Endodermal cell (in vitro differentiated cells): ENCODE measurements at regions not wholly inside any gene's neighbourhood (a gene's known extent, or its start where the extent isn't known, plus 50 kb on each side); places are given as distances from the start of the nearest gene placed in this dataset.
"Not testable (repeated sequence)": the region's sequence is repeated elsewhere in the genome, so short reads cannot be mapped to it uniquely, and the experiment has no call there.

Experiments used
- DNase-seq: peaks from one replicate; pipeline ENCODE4 v3.0.0-alpha.2; 2017
- H3K27ac ChIP-seq: 2 replicates; pipeline ENCODE4 v1.5.1; 2013; ENCODE audit warnings: mild to moderate bottlenecking, low read depth, low read length, moderate library complexity
- H3K27me3 ChIP-seq: 2 replicates; pipeline ENCODE4 v1.6.1; 2013; ENCODE audit warnings: mild to moderate bottlenecking, low read length, moderate library complexity; ENCODE audit not compliant: insufficient read depth, control insufficient read depth, poor library complexity, severe bottlenecking
- H3K36me3 ChIP-seq: 2 replicates; pipeline ENCODE4 v1.7.0; 2013; ENCODE audit warnings: mild to moderate bottlenecking, low read length, moderate library complexity; ENCODE audit not compliant: control insufficient read depth, insufficient read depth
- H3K4me1 ChIP-seq: one replicate; pipeline ENCODE4 v1.7.0; 2013; ENCODE audit warnings: low read length; ENCODE audit not compliant: control insufficient read depth, insufficient read depth
- H3K4me3 ChIP-seq: 2 replicates; pipeline ENCODE4 v1.5.1; 2013; ENCODE audit warnings: mild to moderate bottlenecking, low read length, moderate library complexity
- H3K9ac ChIP-seq: 2 replicates; pipeline ENCODE4 v1.6.1; 2013; ENCODE audit warnings: mild to moderate bottlenecking, low read length, moderate library complexity; ENCODE audit not compliant: poor library complexity, severe bottlenecking; ENCODE audit errors: extremely low read depth
- H3K9me3 ChIP-seq: 2 replicates; pipeline ENCODE4 v1.6.1; 2013; ENCODE audit warnings: mild to moderate bottlenecking, low read length, moderate library complexity; ENCODE audit not compliant: control insufficient read depth
- H3K27ac Mint-ChIP-seq: 2 replicates; pipeline ENCODE4 v1.8.0; 2020; ENCODE audit warnings: mixed read lengths
- H3K27me3 Mint-ChIP-seq: 2 replicates; pipeline ENCODE4 v1.8.0; 2021; ENCODE audit warnings: mild to moderate bottlenecking, mixed read lengths; ENCODE audit not compliant: insufficient read depth
- H3K36me3 Mint-ChIP-seq: 2 replicates; pipeline ENCODE4 v1.8.0; 2020; ENCODE audit warnings: low read depth, mixed read lengths
- H3K4me1 Mint-ChIP-seq: 2 replicates; pipeline ENCODE4 v1.8.0; 2020; ENCODE audit warnings: mixed read lengths
- H3K4me3 Mint-ChIP-seq: 2 replicates; pipeline ENCODE4 v1.8.0; 2020; ENCODE audit warnings: mild to moderate bottlenecking, moderate library complexity, mixed read lengths
- H3K9me3 Mint-ChIP-seq: 2 replicates; pipeline ENCODE4 v1.8.0; 2020; ENCODE audit warnings: mild to moderate bottlenecking, mixed read lengths
- WGBS, 2 experiments: methylation state at CpG; one replicate each; pipeline versions ENCODE4 v1.1.5 to v1.1.7; 2013; ENCODE audit warnings: missing lambda C conversion rate in 2 of 2, mixed read lengths in 1 of 2; ENCODE audit not compliant: insufficient coverage in 1 of 2, insufficient read length in 1 of 2; 5-methylcytosine and 5-hydroxymethylcytosine counted together
- TF ChIP-seq, protein P1 (sequence below): fragments of 200-600 bp; sonication (generic); conservative IDR thresholded peaks from 2 replicates; pipeline ENCODE4 v1.5.0; 2021; ENCODE audit warnings: antibody characterized with exemption, mild to moderate bottlenecking

DNA sequence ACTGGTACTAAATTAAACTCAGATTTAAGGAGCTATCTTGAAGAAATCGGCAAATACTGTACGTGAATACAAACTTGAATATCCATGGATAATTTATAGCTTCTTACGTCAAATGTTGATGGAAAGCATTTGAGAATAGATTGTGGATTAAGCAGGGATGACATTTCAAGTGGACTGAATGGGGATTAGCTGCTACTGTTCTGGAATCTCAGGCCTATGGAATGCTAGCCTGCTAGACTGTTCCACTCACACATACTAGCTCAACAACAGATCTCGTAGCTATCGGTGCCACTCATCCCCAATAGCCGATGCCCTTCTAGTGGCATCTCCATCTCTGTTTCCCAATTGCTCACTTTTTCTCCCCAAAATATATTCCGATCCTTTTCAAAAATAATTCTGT, 62.0 kb upstream of the USP25 start:
- H3K4me1 ChIP-seq, result no peaks in the 10 kb centered on the region
- H3K4me3 Mint-ChIP-seq, result no peak overlapping the region
- TF ChIP-seq, protein P1, sequence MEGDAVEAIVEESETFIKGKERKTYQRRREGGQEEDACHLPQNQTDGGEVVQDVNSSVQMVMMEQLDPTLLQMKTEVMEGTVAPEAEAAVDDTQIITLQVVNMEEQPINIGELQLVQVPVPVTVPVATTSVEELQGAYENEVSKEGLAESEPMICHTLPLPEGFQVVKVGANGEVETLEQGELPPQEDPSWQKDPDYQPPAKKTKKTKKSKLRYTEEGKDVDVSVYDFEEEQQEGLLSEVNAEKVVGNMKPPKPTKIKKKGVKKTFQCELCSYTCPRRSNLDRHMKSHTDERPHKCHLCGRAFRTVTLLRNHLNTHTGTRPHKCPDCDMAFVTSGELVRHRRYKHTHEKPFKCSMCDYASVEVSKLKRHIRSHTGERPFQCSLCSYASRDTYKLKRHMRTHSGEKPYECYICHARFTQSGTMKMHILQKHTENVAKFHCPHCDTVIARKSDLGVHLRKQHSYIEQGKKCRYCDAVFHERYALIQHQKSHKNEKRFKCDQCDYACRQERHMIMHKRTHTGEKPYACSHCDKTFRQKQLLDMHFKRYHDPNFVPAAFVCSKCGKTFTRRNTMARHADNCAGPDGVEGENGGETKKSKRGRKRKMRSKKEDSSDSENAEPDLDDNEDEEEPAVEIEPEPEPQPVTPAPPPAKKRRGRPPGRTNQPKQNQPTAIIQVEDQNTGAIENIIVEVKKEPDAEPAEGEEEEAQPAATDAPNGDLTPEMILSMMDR, result no peak
- H3K36me3 ChIP-seq, result no peaks in the 10 kb centered on the region
- no peak overlapping the region for H3K9ac ChIP-seq
- H3K4me3 ChIP-seq, result no peak overlapping the region
- WGBS, 2 experiments, result 93 to 95% methylated on average over 7 of the region's 7 CpGs
- no peaks in the 10 kb centered on the region for H3K9me3 ChIP-seq
- H3K36me3 Mint-ChIP-seq, result no peaks in the 10 kb centered on the region
- DNase-seq, result no peak
- H3K27ac ChIP-seq, result no peak overlapping the region
- H3K27me3 ChIP-seq, result peaks cover 20% of the 10 kb centered on the region
- H3K27ac Mint-ChIP-seq, result no peak overlapping the region
- H3K4me1 Mint-ChIP-seq, result peaks cover 13% of the 10 kb centered on the region
- H3K9me3 Mint-ChIP-seq, result no peaks in the 10 kb centered on the region
- H3K27me3 Mint-ChIP-seq, result no peaks in the 10 kb centered on the region

DNA sequence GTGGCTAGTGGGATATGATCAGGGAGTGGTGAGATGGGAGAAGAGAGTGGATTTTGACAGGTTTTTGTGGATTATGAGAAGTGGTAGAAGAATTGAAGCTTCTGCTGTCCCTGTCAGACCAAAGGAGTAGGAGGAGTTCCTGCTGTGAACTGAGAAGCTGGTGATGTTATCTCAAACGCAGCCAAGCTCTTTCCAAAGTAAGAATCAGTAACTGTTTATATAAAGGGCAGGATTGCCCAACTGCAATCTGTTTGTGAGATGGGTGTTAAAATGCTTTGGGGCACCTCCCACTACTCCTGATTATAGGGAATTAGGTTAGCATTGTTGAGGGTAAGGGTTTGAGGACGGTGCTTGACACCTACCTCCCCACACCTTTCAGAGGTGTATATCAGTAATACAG, 60.5 kb upstream of the USP25 start:
- no peaks in the 10 kb centered on the region for H3K4me1 ChIP-seq
- Mint-ChIP-seq H3K27ac (no peak overlapping the region), H3K4me1 (peaks cover 13% of the 10 kb centered on the region), H3K4me3 (no peak overlapping the region), H3K9me3 (no peaks in the 10 kb centered on the region), H3K27me3 (no peaks in the 10 kb centered on the region), H3K36me3 (no peaks in the 10 kb centered on the region)
- H3K36me3 ChIP-seq, result no peaks in the 10 kb centered on the region
- peak; percentile 45 for DNase-seq
- TF ChIP-seq, protein P1, result no peak
- no peaks in the 10 kb centered on the region for H3K9me3 ChIP-seq
- WGBS, 2 experiments, result 33 to 57% methylated on average over 1 of the region's 2 CpGs
- H3K4me3 ChIP-seq, result no peak overlapping the region
- peaks cover 20% of the 10 kb centered on the region for H3K27me3 ChIP-seq
- no peak overlapping the region for H3K9ac ChIP-seq
- no peak overlapping the region for H3K27ac ChIP-seq

DNA sequence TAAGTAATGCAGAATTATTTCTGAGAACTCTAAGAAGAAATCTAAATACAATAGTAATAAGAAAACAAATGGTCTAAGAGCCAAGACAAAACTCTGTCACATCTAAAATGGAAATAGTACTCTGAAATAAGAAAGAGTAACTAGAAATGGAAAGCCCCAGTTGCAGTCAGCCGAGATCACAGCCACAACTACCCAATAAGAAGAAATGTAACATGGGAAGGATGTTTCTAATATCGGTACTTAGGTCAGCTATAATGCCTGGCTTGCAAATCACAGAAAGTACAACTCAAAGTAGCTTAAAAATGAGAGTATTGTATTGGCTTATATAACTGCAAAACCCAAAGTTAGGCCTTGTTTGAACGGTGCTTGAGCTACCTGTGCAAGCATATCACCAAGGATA, 58.6 kb upstream of the USP25 start:
- DNase-seq, result no peak
- Histone ChIP-seq H3K27ac (no peak overlapping the region), H3K9me3 (peaks cover 5% of the 10 kb centered on the region), H3K4me3 (no peak overlapping the region), H3K9ac (no peak overlapping the region), H3K27me3 (peaks cover 20% of the 10 kb centered on the region), H3K4me1 (no peaks in the 10 kb centered on the region), H3K36me3 (no peaks in the 10 kb centered on the region)
- no peak overlapping the region for H3K4me3 Mint-ChIP-seq
- H3K4me1 Mint-ChIP-seq, result peaks cover 13% of the 10 kb centered on the region
- H3K36me3 Mint-ChIP-seq, result no peaks in the 10 kb centered on the region
- H3K27me3 Mint-ChIP-seq, result no peaks in the 10 kb centered on the region
- WGBS, 2 experiments, result 90 to 97% methylated on average over 2 to 3 of the region's 3 CpGs
- no peaks in the 10 kb centered on the region for H3K9me3 Mint-ChIP-seq
- TF ChIP-seq, protein P1, result no peak
- no peak overlapping the region for H3K27ac Mint-ChIP-seq

DNA sequence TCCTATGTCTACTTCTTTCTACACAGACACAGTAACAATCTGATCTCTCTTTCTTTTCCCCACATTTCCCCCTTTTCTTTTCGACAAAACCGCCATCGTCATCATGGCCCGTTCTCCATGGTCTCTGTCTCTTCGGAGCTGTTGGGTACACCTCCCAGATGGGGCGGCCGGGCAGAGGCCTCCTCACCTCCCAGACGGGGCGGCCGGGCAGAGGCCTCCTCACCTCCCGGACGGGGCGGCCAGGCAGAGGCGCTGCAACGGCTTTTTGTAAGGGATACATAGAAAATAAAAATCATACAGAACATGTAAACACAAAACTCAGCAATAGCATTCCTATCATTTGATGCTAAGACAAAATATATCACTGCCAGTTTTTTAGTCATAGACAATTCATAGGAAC, 57.2 kb upstream of the USP25 start:
- H3K4me1 ChIP-seq, H3K9ac ChIP-seq, H3K36me3 ChIP-seq, DNase-seq, H3K9me3 ChIP-seq, H3K27ac Mint-ChIP-seq, H3K36me3 Mint-ChIP-seq, H3K4me3 Mint-ChIP-seq, H3K27me3 Mint-ChIP-seq, H3K9me3 Mint-ChIP-seq, H3K27ac ChIP-seq, H3K4me3 ChIP-seq: not testable (repeated sequence)
- peaks cover 13% of the 10 kb centered on the region for H3K4me1 Mint-ChIP-seq
- peaks cover 19% of the 10 kb centered on the region for H3K27me3 ChIP-seq
- WGBS, 2 experiments, result 89% methylated on average over 15 of the region's 15 CpGs; no CpG with 5 or more reads in 1 of the 2 experiments
